ENCODE measurements at regions not wholly inside any gene's neighbourhood (a gene's known extent, or its start where the extent isn't known, plus 50 kb on each side); places are given as distances from the start of the nearest gene placed in this dataset.

DNA sequence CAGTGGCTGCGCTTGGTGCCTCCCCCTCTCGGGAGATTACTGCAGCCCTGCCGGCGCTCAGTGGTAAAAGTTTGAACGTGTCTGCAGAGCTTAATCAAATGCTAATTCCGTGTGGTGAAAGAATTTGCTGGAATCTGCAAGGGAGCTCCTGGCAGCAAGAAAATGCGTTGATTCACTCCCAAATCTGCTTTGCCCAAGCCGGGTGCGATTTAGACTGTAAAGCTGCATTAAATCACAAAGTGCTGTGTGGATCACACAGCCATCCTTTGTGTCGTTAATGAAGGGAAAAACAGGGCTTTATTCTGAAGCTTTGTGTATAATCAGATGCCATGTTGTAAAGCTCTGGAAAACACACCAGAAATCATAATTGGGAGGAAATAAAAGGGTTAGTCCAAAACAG lies 444.1 kb downstream of the BCOR start:
- Histone ChIP-seq H3K4me1 (ENCODE audit: insufficient read depth) (no peaks in the 10 kb centered on the region), H3K36me3 (no peaks in the 10 kb centered on the region), H3K27me3 (no peaks in the 10 kb centered on the region), H3K27ac (no peak overlapping the region), H3K9me3 (no peaks in the 10 kb centered on the region), H3K4me3 (no peak overlapping the region)
- intact Hi-C loops (cut with DNase I), result no loop called here
- TF ChIP-seq, protein P1, sequence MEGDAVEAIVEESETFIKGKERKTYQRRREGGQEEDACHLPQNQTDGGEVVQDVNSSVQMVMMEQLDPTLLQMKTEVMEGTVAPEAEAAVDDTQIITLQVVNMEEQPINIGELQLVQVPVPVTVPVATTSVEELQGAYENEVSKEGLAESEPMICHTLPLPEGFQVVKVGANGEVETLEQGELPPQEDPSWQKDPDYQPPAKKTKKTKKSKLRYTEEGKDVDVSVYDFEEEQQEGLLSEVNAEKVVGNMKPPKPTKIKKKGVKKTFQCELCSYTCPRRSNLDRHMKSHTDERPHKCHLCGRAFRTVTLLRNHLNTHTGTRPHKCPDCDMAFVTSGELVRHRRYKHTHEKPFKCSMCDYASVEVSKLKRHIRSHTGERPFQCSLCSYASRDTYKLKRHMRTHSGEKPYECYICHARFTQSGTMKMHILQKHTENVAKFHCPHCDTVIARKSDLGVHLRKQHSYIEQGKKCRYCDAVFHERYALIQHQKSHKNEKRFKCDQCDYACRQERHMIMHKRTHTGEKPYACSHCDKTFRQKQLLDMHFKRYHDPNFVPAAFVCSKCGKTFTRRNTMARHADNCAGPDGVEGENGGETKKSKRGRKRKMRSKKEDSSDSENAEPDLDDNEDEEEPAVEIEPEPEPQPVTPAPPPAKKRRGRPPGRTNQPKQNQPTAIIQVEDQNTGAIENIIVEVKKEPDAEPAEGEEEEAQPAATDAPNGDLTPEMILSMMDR (IDR thresholded peaks at IDR 0.05), result no peak
- TF ChIP-seq EP300 (IDR thresholded peaks at IDR 0.05), result no peak
- no peak for DNase-seq
- 25 to 37% (median 30%) methylated on average over 10 of the region's 10 CpGs for WGBS, 3 donors

DNA sequence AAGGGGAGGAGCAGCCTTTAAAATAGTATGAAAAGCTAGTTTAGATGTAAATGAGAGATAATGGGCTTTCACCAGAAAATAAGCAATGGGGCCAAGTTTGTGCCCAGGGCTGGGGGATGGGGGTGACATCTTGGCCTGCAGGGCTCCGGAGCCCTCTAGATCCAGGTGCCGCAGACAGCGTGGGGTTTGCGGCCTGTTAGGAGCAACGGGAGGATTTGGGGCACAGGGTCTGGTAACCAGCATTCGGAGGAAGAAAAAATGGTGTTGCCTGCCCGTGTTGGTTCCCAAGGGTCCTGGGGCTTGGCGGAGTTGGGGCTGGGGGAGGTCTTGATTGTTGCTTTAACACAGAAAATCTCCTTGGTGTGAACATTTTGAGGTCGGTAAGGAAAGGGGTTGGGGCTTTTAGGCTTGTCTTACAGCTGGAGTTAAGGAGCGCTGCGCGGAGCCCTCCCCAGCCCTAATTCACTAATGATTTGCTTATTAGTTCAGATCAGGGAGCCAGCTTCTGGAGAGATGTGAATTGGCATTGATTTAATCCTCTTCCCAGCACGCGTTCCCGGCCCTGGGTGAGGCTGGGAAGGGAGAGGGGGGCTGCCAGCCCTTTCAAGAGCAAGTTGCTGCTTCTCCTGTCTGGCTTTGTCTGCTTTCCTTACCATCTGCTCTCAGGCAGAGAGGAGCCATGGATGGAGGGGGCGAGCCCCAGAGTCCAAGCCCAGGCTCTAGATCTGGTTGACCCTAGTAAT lies 443.4 kb downstream of the BCOR start:
- no peak for DNase-seq
- TF ChIP-seq EP300 (IDR thresholded peaks at IDR 0.05), result no peak
- TF ChIP-seq, protein P1 (IDR thresholded peaks at IDR 0.05), result no peak
- TF ChIP-seq POLR2A (IDR thresholded peaks at IDR 0.05), result no peak
- WGBS, 3 donors, result 60 to 64% (median 62%) methylated on average over 16 of the region's 16 CpGs
- intact Hi-C loops (cut with DNase I), result no loop called here
- Histone ChIP-seq H3K9me3 (no peaks in the 10 kb centered on the region), H3K27me3 (no peaks in the 10 kb centered on the region), H3K27ac (no peak overlapping the region), H3K4me1 (ENCODE audit: insufficient read depth) (no peaks in the 10 kb centered on the region), H3K36me3 (no peaks in the 10 kb centered on the region), H3K4me3 (no peak overlapping the region)

DNA sequence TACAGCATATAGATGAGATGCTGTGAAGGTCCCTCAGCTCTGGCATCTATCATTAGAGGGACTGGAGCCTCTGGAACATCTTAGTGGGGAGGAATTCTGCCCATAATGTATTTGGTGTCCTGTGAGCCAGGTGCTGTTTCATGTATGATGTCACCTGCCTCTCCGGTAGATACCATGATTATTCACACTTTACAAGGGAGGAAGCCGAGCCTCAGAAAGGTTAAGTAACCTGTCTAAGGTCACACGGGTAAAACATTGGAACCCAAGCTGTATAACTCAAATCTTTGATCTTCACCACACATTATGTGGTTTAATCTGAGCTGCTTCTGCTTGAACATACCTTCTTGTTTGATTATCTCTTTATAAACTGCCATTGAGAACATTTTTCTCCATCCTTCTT lies 442.8 kb downstream of the BCOR start:
- intact Hi-C loops (cut with DNase I), result no loop called here
- TF ChIP-seq, protein P1 (IDR thresholded peaks at IDR 0.05), result no peak
- no peak for TF ChIP-seq POLR2A (IDR thresholded peaks at IDR 0.05)
- no peak for TF ChIP-seq EP300 (IDR thresholded peaks at IDR 0.05)
- WGBS, 3 donors, result 68 to 84% (median 79%) methylated on average over 3 of the region's 3 CpGs

DNA sequence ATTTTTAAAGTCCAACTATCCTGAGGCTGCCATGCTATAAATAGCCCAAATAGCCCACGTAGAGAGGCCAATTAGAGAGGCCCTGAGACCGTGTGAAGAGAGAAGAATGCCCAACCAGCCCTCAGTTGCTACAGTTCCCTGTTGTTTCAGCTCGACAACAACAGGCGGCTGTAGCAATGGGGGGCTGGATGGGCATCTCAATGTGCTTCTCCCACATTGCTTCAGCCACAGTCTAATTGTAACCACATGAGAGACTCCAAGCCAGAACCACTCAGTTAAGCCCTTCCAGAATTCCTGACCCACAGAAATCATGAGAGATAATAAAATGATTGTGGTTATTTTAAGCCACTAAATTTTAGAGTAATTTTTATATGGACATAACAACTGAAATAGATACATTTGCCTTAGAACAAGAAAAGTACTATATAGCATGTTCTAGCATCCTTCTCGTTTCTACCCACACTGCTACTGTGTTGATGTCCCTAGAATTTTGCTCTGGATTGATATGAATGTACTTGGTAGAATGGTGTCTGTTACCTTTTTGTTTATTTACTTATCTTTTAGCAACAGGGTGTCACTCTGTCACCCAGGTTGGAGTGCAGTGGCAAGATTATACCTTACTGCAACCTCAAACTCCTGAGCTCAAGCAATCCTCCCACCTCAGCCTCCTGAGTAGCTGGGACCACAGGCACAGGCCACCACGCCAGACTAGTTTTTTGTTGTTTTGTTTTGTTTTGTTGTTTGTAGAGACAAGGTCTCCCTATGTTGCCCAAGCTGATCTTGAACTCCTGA lies 436.4 kb downstream of the BCOR start:
- no peaks in the 10 kb centered on the region for H3K4me1 ChIP-seq (ENCODE audit: insufficient read depth)
- H3K4me3 ChIP-seq, result no peak overlapping the region
- no peak for DNase-seq
- WGBS, 3 donors, result 59 to 69% (median 60%) methylated on average over 6 of the region's 6 CpGs
- H3K27ac ChIP-seq, result no peak overlapping the region
- intact Hi-C loops (cut with DNase I), result no loop called here
- TF ChIP-seq EP300 (IDR thresholded peaks at IDR 0.05) (no peak), POLR2A (IDR thresholded peaks at IDR 0.05) (no peak)
- TF ChIP-seq, protein P1 (IDR thresholded peaks at IDR 0.05), result no peak
- H3K9me3 ChIP-seq, result no peaks in the 10 kb centered on the region
- H3K27me3 ChIP-seq, result no peaks in the 10 kb centered on the region
- H3K36me3 ChIP-seq, result no peaks in the 10 kb centered on the region

More for the DNA sequence above, 442.8 kb downstream of the BCOR start:
- Histone ChIP-seq H3K4me3 (no peak overlapping the region), H3K36me3 (no peaks in the 10 kb centered on the region), H3K27me3 (no peaks in the 10 kb centered on the region), H3K27ac (no peak overlapping the region), H3K4me1 (ENCODE audit: insufficient read depth) (no peaks in the 10 kb centered on the region), H3K9me3 (no peaks in the 10 kb centered on the region)
- DNase-seq, result no peak

Data from ovary (tissue), 7 donors.